ENCODE measurements at regions not wholly inside any gene's neighbourhood (a gene's known extent, or its start where the extent isn't known, plus 50 kb on each side); places are given as distances from the start of the nearest gene placed in this dataset.

DNA sequence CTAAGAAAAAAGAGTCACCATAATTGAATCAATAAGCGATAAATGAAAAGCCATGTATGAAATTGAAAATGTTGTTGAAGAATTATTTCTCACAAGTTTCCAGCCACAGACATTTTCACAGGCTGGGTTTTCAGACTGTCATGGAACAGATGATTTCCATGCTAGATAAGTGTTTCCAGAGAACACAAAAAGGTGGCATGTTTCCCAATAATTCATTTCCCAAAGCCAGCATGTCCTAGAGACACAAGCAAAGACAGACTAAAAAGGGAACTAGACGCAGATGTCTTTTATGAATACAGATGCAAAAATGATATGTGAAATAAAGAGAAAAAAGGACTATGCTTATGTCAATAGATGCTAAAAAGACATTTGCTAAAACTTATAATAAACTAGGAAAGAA lies 255.1 kb downstream of the EIPR1 start:
- TF ChIP-seq, protein P1, sequence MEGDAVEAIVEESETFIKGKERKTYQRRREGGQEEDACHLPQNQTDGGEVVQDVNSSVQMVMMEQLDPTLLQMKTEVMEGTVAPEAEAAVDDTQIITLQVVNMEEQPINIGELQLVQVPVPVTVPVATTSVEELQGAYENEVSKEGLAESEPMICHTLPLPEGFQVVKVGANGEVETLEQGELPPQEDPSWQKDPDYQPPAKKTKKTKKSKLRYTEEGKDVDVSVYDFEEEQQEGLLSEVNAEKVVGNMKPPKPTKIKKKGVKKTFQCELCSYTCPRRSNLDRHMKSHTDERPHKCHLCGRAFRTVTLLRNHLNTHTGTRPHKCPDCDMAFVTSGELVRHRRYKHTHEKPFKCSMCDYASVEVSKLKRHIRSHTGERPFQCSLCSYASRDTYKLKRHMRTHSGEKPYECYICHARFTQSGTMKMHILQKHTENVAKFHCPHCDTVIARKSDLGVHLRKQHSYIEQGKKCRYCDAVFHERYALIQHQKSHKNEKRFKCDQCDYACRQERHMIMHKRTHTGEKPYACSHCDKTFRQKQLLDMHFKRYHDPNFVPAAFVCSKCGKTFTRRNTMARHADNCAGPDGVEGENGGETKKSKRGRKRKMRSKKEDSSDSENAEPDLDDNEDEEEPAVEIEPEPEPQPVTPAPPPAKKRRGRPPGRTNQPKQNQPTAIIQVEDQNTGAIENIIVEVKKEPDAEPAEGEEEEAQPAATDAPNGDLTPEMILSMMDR (IDR thresholded peaks at IDR 0.05) = no peak
- H3K36me3 Mint-ChIP-seq (ENCODE audit: low read depth) = peaks cover 10% of the 10 kb centered on the region
- H3K4me1 Mint-ChIP-seq = peaks cover 28% of the 10 kb centered on the region
- peaks cover 4% of the 10 kb centered on the region for H3K27me3 Mint-ChIP-seq (ENCODE audit: low read depth, poor library complexity)
- DNase-seq = no peak
- peaks cover 15% of the 10 kb centered on the region for H3K9me3 Mint-ChIP-seq
- H3K4me3 Mint-ChIP-seq = no peak overlapping the region
- no peak overlapping the region for H3K27ac Mint-ChIP-seq

DNA sequence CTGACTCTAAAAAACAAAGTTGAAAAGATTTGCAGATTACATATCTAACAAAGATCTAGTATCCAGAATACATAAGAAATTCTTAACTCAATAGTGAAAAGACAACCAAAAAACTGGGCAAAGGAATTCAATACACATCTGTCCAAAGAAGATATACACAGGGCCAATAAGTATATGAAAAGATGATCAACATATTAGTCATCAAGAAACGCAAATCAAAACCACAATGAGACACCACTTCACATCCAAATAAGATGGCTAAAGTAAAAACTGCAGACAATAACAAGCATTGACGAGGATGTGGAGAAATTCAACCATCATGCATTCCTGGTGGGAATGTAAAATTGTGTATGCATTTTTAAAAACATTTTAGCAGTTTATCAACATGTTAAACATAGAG lies 256.0 kb downstream of the EIPR1 start:
- H3K4me3 Mint-ChIP-seq = no peak overlapping the region
- H3K27ac Mint-ChIP-seq = no peak overlapping the region
- peaks cover 10% of the 10 kb centered on the region for H3K36me3 Mint-ChIP-seq (ENCODE audit: low read depth)
- peaks cover 21% of the 10 kb centered on the region for H3K4me1 Mint-ChIP-seq
- DNase-seq = no peak
- H3K27me3 Mint-ChIP-seq (ENCODE audit: low read depth, poor library complexity) = peaks cover 4% of the 10 kb centered on the region
- H3K9me3 Mint-ChIP-seq = peaks cover 15% of the 10 kb centered on the region
- TF ChIP-seq, protein P1 (IDR thresholded peaks at IDR 0.05) = no peak

- H3K9me3 Mint-ChIP-seq = peaks cover 15% of the 10 kb centered on the region
- H3K36me3 Mint-ChIP-seq (ENCODE audit: low read depth) = peaks cover 14% of the 10 kb centered on the region
- H3K4me1 Mint-ChIP-seq = peaks cover 27% of the 10 kb centered on the region
- TF ChIP-seq, protein P1 (IDR thresholded peaks at IDR 0.05) = no peak
- peaks cover under 1% of the 10 kb centered on the region for H3K27me3 Mint-ChIP-seq (ENCODE audit: low read depth, poor library complexity)
- no peak overlapping the region for H3K27ac Mint-ChIP-seq
- H3K4me3 Mint-ChIP-seq = no peak overlapping the region
- no peak for DNase-seq
These were observed 259.9 kb downstream of the EIPR1 start for GRCh38 chr2:3117650-3118216.

DNA sequence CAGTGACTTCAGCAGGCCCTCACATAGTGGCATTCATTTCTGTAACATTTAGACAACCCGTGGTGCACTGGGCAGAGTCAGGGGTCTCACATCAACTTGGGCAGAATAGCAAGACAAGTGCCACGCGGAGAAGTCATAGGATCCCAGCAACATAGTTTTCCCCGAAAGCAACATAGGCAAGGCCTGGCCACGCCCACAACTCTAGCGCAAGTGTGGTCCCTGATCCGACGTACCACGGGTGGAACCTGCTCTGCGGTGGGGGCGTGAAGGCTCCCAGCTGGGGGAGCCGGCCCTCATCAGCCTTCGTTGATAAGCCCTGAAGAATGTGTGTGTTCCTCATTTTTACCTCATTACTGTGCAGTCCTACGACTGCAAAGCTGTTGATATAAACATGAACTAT lies 261.2 kb downstream of the EIPR1 start:
- TF ChIP-seq, protein P1 (IDR thresholded peaks at IDR 0.05) = no peak
- H3K27me3 Mint-ChIP-seq (ENCODE audit: low read depth, poor library complexity) = peaks cover 3% of the 10 kb centered on the region
- H3K27ac Mint-ChIP-seq = no peak overlapping the region
- H3K9me3 Mint-ChIP-seq = peaks cover 7% of the 10 kb centered on the region
- H3K4me3 Mint-ChIP-seq = no peak overlapping the region
- DNase-seq = no peak
- H3K36me3 Mint-ChIP-seq (ENCODE audit: low read depth) = peaks cover 8% of the 10 kb centered on the region
- peaks cover 30% of the 10 kb centered on the region for H3K4me1 Mint-ChIP-seq

- no peak overlapping the region for H3K4me3 Mint-ChIP-seq
- peaks cover 3% of the 10 kb centered on the region for H3K27me3 Mint-ChIP-seq (ENCODE audit: low read depth, poor library complexity)
- TF ChIP-seq, protein P1 (IDR thresholded peaks at IDR 0.05) = no peak
- H3K27ac Mint-ChIP-seq = peak overlapping the region; percentile 77
- H3K36me3 Mint-ChIP-seq (ENCODE audit: low read depth) = peaks cover 7% of the 10 kb centered on the region
- DNase-seq = no peak
- peaks cover 30% of the 10 kb centered on the region for H3K4me1 Mint-ChIP-seq
- peaks cover 6% of the 10 kb centered on the region for H3K9me3 Mint-ChIP-seq
These were observed 262.1 kb downstream of the EIPR1 start for GRCh38 chr2:3115301-3116042.

Data from nephron progenitor cell (in vitro differentiated cells).